Adipocyte (in vitro differentiated cells): ENCODE measurements at regions not wholly inside any gene's neighbourhood (a gene's known extent, or its start where the extent isn't known, plus 50 kb on each side); places are given as distances from the start of the nearest gene placed in this dataset.
A peak's percentile ranks its signal among the peaks of the same experiment; 100 is the strongest.

ENCODE experiments used
- DNase-seq: peaks from one replicate; pipeline ENCODE4 v3.0.0-alpha.2; 2015; ENCODE audit warnings: low read depth
- H3K27me3 ChIP-seq: replicated peaks from 2 replicates; pipeline ENCODE4 v1.7.0; 2013; ENCODE audit warnings: mild to moderate bottlenecking, low read length, moderate library complexity; ENCODE audit not compliant: control insufficient read depth, insufficient read depth
- H3K36me3 ChIP-seq: 2 replicates; pipeline ENCODE4 v1.7.0; 2013; ENCODE audit warnings: low read length, mild to moderate bottlenecking, moderate library complexity; ENCODE audit not compliant: control insufficient read depth, insufficient read depth, severe bottlenecking
- H3K4me1 ChIP-seq: 2 replicates; pipeline ENCODE4 v1.7.0; 2013; ENCODE audit warnings: mild to moderate bottlenecking, low read length, moderate library complexity; ENCODE audit not compliant: control insufficient read depth, insufficient read depth
- H3K4me3 ChIP-seq: 2 replicates; pipeline ENCODE4 v1.7.0; 2013; ENCODE audit warnings: mild to moderate bottlenecking, low read length, moderate library complexity
- H3K9ac ChIP-seq: 2 replicates; pipeline ENCODE4 v1.7.0; 2013; ENCODE audit warnings: mild to moderate bottlenecking, low read length, moderate library complexity
- H3K9me3 ChIP-seq: 2 replicates; pipeline ENCODE4 v1.7.0; 2013; ENCODE audit warnings: mild to moderate bottlenecking, low read length, moderate library complexity; ENCODE audit not compliant: control insufficient read depth

- Histone ChIP-seq H3K27me3 (no peaks in the 10 kb centered on the region), H3K9me3 (no peaks in the 10 kb centered on the region), H3K9ac (no peak overlapping the region), H3K4me1 (no peaks in the 10 kb centered on the region), H3K36me3 (no peaks in the 10 kb centered on the region), H3K4me3 (no peak overlapping the region)
- no peak for DNase-seq
Observed at GRCh38 chr16:63553980-63554379, 1517.7 kb upstream of the CDH8 start.

- H3K27me3 ChIP-seq = no peaks in the 10 kb centered on the region
- no peaks in the 10 kb centered on the region for H3K4me1 ChIP-seq
- no peak for DNase-seq
- H3K36me3 ChIP-seq = no peaks in the 10 kb centered on the region
- no peak overlapping the region for H3K9ac ChIP-seq
- H3K9me3 ChIP-seq = peaks cover 6% of the 10 kb centered on the region
- no peak overlapping the region for H3K4me3 ChIP-seq
Observed at GRCh38 chr16:63539276-63539675, 1503.0 kb upstream of the CDH8 start.

- Histone ChIP-seq H3K4me1 (no peaks in the 10 kb centered on the region), H3K9ac (no peak overlapping the region), H3K27me3 (no peaks in the 10 kb centered on the region), H3K36me3 (no peaks in the 10 kb centered on the region), H3K4me3 (no peak overlapping the region), H3K9me3 (no peaks in the 10 kb centered on the region)
- DNase-seq = no peak
Observed at GRCh38 chr16:63530974-63531373, 1494.7 kb upstream of the CDH8 start.

- no peak overlapping the region for H3K4me3 ChIP-seq
- no peaks in the 10 kb centered on the region for H3K27me3 ChIP-seq
- H3K9me3 ChIP-seq = no peaks in the 10 kb centered on the region
- peak; percentile 49 for DNase-seq
- no peak overlapping the region for H3K9ac ChIP-seq
- no peaks in the 10 kb centered on the region for H3K4me1 ChIP-seq
- H3K36me3 ChIP-seq = no peaks in the 10 kb centered on the region
Observed at GRCh38 chr16:63530208-63530607, 1494.0 kb upstream of the CDH8 start.

GRCh38 chr16:63527404-63527803 lies 1491.2 kb upstream of the CDH8 start:
- Histone ChIP-seq H3K9ac (no peak overlapping the region), H3K27me3 (no peaks in the 10 kb centered on the region), H3K9me3 (no peaks in the 10 kb centered on the region), H3K4me3 (no peak overlapping the region), H3K36me3 (no peaks in the 10 kb centered on the region), H3K4me1 (no peaks in the 10 kb centered on the region)
- no peak for DNase-seq

GRCh38 chr16:63516394-63516793 lies 1480.2 kb upstream of the CDH8 start:
- Histone ChIP-seq H3K9ac (no peak overlapping the region), H3K4me3 (no peak overlapping the region), H3K4me1 (no peaks in the 10 kb centered on the region), H3K36me3 (no peaks in the 10 kb centered on the region), H3K27me3 (no peaks in the 10 kb centered on the region), H3K9me3 (no peaks in the 10 kb centered on the region)
- DNase-seq = no peak

- Histone ChIP-seq H3K4me3 (no peak overlapping the region), H3K36me3 (no peaks in the 10 kb centered on the region), H3K4me1 (no peaks in the 10 kb centered on the region), H3K27me3 (no peaks in the 10 kb centered on the region), H3K9me3 (no peaks in the 10 kb centered on the region), H3K9ac (no peak overlapping the region)
- no peak for DNase-seq
Observed at GRCh38 chr16:63512910-63513309, 1476.7 kb upstream of the CDH8 start.

GRCh38 chr16:63497408-63497807 lies 1461.2 kb upstream of the CDH8 start:
- no peak overlapping the region for H3K4me3 ChIP-seq
- H3K9ac ChIP-seq = no peak overlapping the region
- no peaks in the 10 kb centered on the region for H3K27me3 ChIP-seq
- no peaks in the 10 kb centered on the region for H3K9me3 ChIP-seq
- no peaks in the 10 kb centered on the region for H3K4me1 ChIP-seq
- DNase-seq = no peak
- H3K36me3 ChIP-seq = no peaks in the 10 kb centered on the region

GRCh38 chr16:63496282-63496681 lies 1460.0 kb upstream of the CDH8 start:
- no peak overlapping the region for H3K4me3 ChIP-seq
- no peak overlapping the region for H3K9ac ChIP-seq
- no peak for DNase-seq
- H3K4me1 ChIP-seq = no peaks in the 10 kb centered on the region
- H3K27me3 ChIP-seq = no peaks in the 10 kb centered on the region
- H3K36me3 ChIP-seq = no peaks in the 10 kb centered on the region
- H3K9me3 ChIP-seq = no peaks in the 10 kb centered on the region

- Histone ChIP-seq H3K36me3 (no peaks in the 10 kb centered on the region), H3K9me3 (no peaks in the 10 kb centered on the region), H3K4me3 (no peak overlapping the region), H3K4me1 (no peaks in the 10 kb centered on the region), H3K27me3 (no peaks in the 10 kb centered on the region), H3K9ac (no peak overlapping the region)
- DNase-seq = no peak
Observed at GRCh38 chr16:63488955-63489354, 1452.7 kb upstream of the CDH8 start.

GRCh38 chr16:63481060-63481459 lies 1444.8 kb upstream of the CDH8 start:
- no peaks in the 10 kb centered on the region for H3K36me3 ChIP-seq
- H3K4me1 ChIP-seq = no peaks in the 10 kb centered on the region
- DNase-seq = no peak
- H3K27me3 ChIP-seq = no peaks in the 10 kb centered on the region
- no peak overlapping the region for H3K9ac ChIP-seq
- no peak overlapping the region for H3K4me3 ChIP-seq
- H3K9me3 ChIP-seq = no peaks in the 10 kb centered on the region

- Histone ChIP-seq H3K4me3 (no peak overlapping the region), H3K4me1 (no peaks in the 10 kb centered on the region), H3K36me3 (no peaks in the 10 kb centered on the region), H3K9me3 (no peaks in the 10 kb centered on the region), H3K27me3 (no peaks in the 10 kb centered on the region), H3K9ac (no peak overlapping the region)
- no peak for DNase-seq
Observed at GRCh38 chr16:63473725-63474124, 1437.5 kb upstream of the CDH8 start.
